Right atrium auricular region (tissue), 2 donors: ENCODE measurements at regions not wholly inside any gene's neighbourhood (a gene's known extent, or its start where the extent isn't known, plus 50 kb on each side); places are given as distances from the start of the nearest gene placed in this dataset.
"Not testable (repeated sequence)": the region's sequence is repeated elsewhere in the genome, so short reads cannot be mapped to it uniquely, and the experiment has no call there.

Experiments
- DNase-seq: peaks from one replicate; pipeline ENCODE4 v3.0.0-alpha.2; 2019; ENCODE audit warnings: low spot score
- H3K27ac ChIP-seq, 2 donors: fragments of 200-600 bp; sonication (generic); 1 replicate in 1 of 2; 2 replicates in 1 of 2; pipeline ENCODE4 v1.5.1; 2016 to 2019
- H3K27me3 ChIP-seq, 2 donors: fragments of 200-600 bp; sonication (generic); one replicate each; pipeline versions ENCODE4 v1.5.1 to v1.6.0; 2017 to 2019
- H3K36me3 ChIP-seq: fragments of 200-600 bp; sonication (generic); one replicate; pipeline ENCODE4 v1.5.1; 2016
- H3K4me1 ChIP-seq, 2 donors: fragments of 200-600 bp; sonication (generic); one replicate each; pipeline versions ENCODE4 v1.5.1 to v1.6.0; 2017 to 2019
- H3K4me3 ChIP-seq, 2 donors: fragments of 200-600 bp; sonication (generic); 1 replicate in 1 of 2; 2 replicates in 1 of 2; pipeline ENCODE4 v1.5.1; 2017 to 2019; ENCODE audit warnings: mild to moderate bottlenecking in 1 of 2, moderate library complexity in 1 of 2
- H3K9me3 ChIP-seq, 2 donors: fragments of 200-600 bp; sonication (generic); one replicate each; pipeline ENCODE4 v1.5.1; 2019
- CTCF ChIP-seq, 2 donors: fragments of 200-600 bp; sonication (generic); IDR thresholded peaks; one replicate each; pipeline ENCODE4 v1.5.1; 2019; ENCODE audit warnings: antibody characterized with exemption in 2 of 2

DNA sequence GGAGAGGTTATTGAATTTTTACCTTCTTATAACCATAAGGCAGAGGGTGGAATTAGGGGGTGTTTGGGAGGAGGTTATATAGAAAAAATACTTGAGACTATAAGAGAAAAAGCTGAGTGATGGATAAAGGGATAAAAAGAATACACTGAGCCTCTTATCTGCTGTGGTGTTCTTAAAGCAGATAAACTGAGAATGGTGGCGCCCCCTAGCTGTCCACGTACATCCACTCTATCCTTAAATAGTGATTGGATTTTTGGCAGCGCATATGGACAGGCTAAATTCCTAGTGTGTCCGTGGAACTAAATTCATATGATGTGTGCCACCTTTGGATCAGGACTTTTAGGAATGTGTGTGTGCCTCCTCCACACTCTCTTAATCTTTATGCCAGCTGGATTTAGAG lies 121.1 kb downstream of the OXSM start:
- TF ChIP-seq CTCF (IDR thresholded peaks at IDR 0.05) = peak in 1 of 2 donors; percentile 42
- H3K36me3 ChIP-seq = no peaks in the 10 kb centered on the region
- H3K4me1 ChIP-seq = no peaks in the 10 kb centered on the region
- no peak overlapping the region for H3K4me3 ChIP-seq
- DNase-seq = no peak
- H3K9me3 ChIP-seq = no peaks in the 10 kb centered on the region
- H3K27ac ChIP-seq = no peak overlapping the region
- no peaks in the 10 kb centered on the region for H3K27me3 ChIP-seq

DNA sequence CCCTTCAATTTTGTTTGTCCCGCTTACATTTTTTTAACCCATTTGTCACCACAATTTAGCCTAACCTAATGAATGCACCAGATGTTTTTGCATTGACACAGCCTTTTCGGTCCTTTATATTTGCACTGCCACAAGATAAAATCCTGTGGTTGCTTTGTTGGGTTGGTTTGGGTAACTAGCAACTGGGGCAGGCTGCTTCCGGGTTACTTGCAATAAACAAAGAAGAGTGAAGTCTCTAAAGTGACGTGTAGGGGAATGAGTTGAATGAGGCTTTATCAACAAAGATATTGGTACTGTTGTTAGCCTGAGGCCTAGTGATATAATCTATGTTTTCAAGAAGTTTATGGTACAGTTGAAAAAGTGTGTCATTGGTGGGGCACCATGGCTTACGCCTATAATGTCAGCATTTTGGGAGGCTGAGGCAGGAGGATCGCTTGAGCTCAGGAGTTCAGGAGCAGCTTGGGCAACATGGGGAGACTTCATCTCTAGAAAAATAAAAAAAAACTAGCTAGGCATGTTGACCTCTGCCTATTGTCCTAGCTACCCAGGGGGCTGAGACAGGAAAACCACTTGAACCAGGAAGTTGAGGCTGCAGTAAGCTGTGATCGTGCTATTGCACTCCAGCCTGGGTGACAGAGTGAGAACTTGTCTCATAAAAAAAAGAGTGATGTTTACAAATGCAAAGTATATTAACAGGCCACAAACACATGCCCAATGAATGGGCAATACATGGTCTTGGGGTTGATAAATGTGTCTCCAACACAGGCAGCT lies 121.8 kb downstream of the OXSM start:
- Histone ChIP-seq H3K4me1 (no peaks in the 10 kb centered on the region), H3K36me3 (no peaks in the 10 kb centered on the region), H3K27me3 (no peaks in the 10 kb centered on the region), H3K27ac (no peak overlapping the region), H3K9me3 (no peaks in the 10 kb centered on the region), H3K4me3 (no peak overlapping the region)
- TF ChIP-seq CTCF (IDR thresholded peaks at IDR 0.05) = no peak
- DNase-seq = no peak

- Histone ChIP-seq H3K27me3 (no peaks in the 10 kb centered on the region), H3K27ac (no peak overlapping the region), H3K9me3 (peaks cover 0 to 5% of the 10 kb centered on the region in 2 donors), H3K36me3 (no peaks in the 10 kb centered on the region), H3K4me3 (no peak overlapping the region), H3K4me1 (no peaks in the 10 kb centered on the region)
- DNase-seq = no peak
- TF ChIP-seq CTCF (IDR thresholded peaks at IDR 0.05) = no peak
Measured at GRCh38 chr3:25913179-25913578, 123.3 kb downstream of the OXSM start.

DNA sequence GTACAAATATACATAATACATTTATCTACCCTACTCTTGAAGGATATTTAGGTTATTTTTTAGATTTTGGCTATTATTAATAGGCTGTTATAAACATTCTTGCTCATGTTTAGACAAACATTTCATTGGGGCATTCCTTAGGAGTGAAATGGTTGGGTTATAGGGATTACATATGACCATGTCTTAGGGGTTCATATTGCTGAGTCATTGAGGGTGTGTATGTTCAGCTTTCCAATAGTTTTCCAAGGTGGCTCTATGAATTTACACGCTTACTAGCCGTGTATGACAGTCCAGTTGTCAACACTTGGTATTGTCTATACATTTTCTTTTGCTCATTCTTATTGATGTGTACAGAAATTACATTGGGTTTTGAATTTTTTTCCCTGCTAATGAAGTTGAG lies 125.8 kb downstream of the OXSM start:
- Histone ChIP-seq H3K27me3 (no peaks in the 10 kb centered on the region), H3K27ac (no peak overlapping the region), H3K4me3 (no peak overlapping the region), H3K36me3 (no peaks in the 10 kb centered on the region), H3K4me1 (no peaks in the 10 kb centered on the region), H3K9me3 (peaks cover 0 to 5% of the 10 kb centered on the region in 2 donors)
- TF ChIP-seq CTCF (IDR thresholded peaks at IDR 0.05) = no peak
- DNase-seq = no peak

GRCh38 chr3:25916321-25916720 lies 126.4 kb downstream of the OXSM start:
- no peak overlapping the region for H3K4me3 ChIP-seq
- no peaks in the 10 kb centered on the region for H3K36me3 ChIP-seq
- no peak for TF ChIP-seq CTCF (IDR thresholded peaks at IDR 0.05)
- no peak overlapping the region for H3K27ac ChIP-seq
- no peaks in the 10 kb centered on the region for H3K27me3 ChIP-seq
- no peaks in the 10 kb centered on the region for H3K4me1 ChIP-seq
- H3K9me3 ChIP-seq = peaks cover 0 to 5% of the 10 kb centered on the region in 2 donors
- no peak for DNase-seq

- H3K4me3 ChIP-seq, H3K36me3 ChIP-seq, H3K27me3 ChIP-seq, H3K4me1 ChIP-seq, H3K27ac ChIP-seq, DNase-seq: not testable (repeated sequence)
- peaks cover 0 to 27% of the 10 kb centered on the region in 2 donors for H3K9me3 ChIP-seq
Measured at GRCh38 chr3:25931967-25932366, 142.1 kb downstream of the OXSM start.
